ENCODE measurements at regions not wholly inside any gene's neighbourhood (a gene's known extent, or its start where the extent isn't known, plus 50 kb on each side); places are given as distances from the start of the nearest gene placed in this dataset.

GRCh38 chr4:30181512-30181911 is 538.7 kb upstream of the PCDH7 start:
- Histone ChIP-seq H3K4me1 (no peaks in the 10 kb centered on the region), H3K36me3 (replicated peaks in 1 of 2; ENCODE audit: insufficient read depth in 1 of 2, low read depth in 2 of 2) (no peaks in the 10 kb centered on the region), H3K27me3 (no peaks in the 10 kb centered on the region), H3K4me3 (no peak overlapping the region), H3K9me3 (no peaks in the 10 kb centered on the region), H3K27ac (no peak overlapping the region)
- TF ChIP-seq POLR2A (IDR thresholded peaks at IDR 0.05) (no peak), CTCF (IDR thresholded peaks at IDR 0.05) (no peak)
- ATAC-seq (no peak), DNase-seq (no peak)
- intact Hi-C loops (cut with DNase I): no loop called here
- 73% methylated on average over 4 of the region's 4 CpGs for WGBS, 2 donors

GRCh38 chr4:30181918-30182317 is 538.3 kb upstream of the PCDH7 start:
- no peak for DNase-seq
- 42 to 43% methylated on average over 2 of the region's 2 CpGs for WGBS, 2 donors
- no peaks in the 10 kb centered on the region for H3K27me3 ChIP-seq
- H3K9me3 ChIP-seq: no peaks in the 10 kb centered on the region
- no peak overlapping the region for H3K27ac ChIP-seq
- H3K36me3 ChIP-seq (replicated peaks in 1 of 2; ENCODE audit: insufficient read depth in 1 of 2, low read depth in 2 of 2): no peaks in the 10 kb centered on the region
- no peak for TF ChIP-seq POLR2A (IDR thresholded peaks at IDR 0.05)
- no peak for TF ChIP-seq CTCF (IDR thresholded peaks at IDR 0.05)
- ATAC-seq: no peak
- no peak overlapping the region for H3K4me3 ChIP-seq
- H3K4me1 ChIP-seq: no peaks in the 10 kb centered on the region
- intact Hi-C loops (cut with DNase I): no loop called here

GRCh38 chr4:30182786-30183185 is 537.4 kb upstream of the PCDH7 start:
- Histone ChIP-seq H3K27me3 (no peaks in the 10 kb centered on the region), H3K9me3 (no peaks in the 10 kb centered on the region), H3K36me3 (replicated peaks in 1 of 2; ENCODE audit: insufficient read depth in 1 of 2, low read depth in 2 of 2) (no peaks in the 10 kb centered on the region), H3K4me3 (no peak overlapping the region), H3K27ac (no peak overlapping the region), H3K4me1 (no peaks in the 10 kb centered on the region)
- TF ChIP-seq POLR2A (IDR thresholded peaks at IDR 0.05) (no peak), CTCF (IDR thresholded peaks at IDR 0.05) (no peak)
- intact Hi-C loops (cut with DNase I): no loop called here
- ATAC-seq (no peak), DNase-seq (no peak)
- 60 to 76% methylated on average over 2 of the region's 2 CpGs for WGBS, 2 donors

GRCh38 chr4:30191902-30192301 is 528.3 kb upstream of the PCDH7 start:
- DNase-seq (no peak), ATAC-seq (no peak)
- TF ChIP-seq POLR2A (IDR thresholded peaks at IDR 0.05) (no peak), CTCF (IDR thresholded peaks at IDR 0.05) (no peak)
- Histone ChIP-seq H3K4me1 (no peaks in the 10 kb centered on the region), H3K27me3 (no peaks in the 10 kb centered on the region), H3K27ac (no peak overlapping the region), H3K9me3 (no peaks in the 10 kb centered on the region), H3K36me3 (replicated peaks in 1 of 2; ENCODE audit: insufficient read depth in 1 of 2, low read depth in 2 of 2) (no peaks in the 10 kb centered on the region), H3K4me3 (no peak overlapping the region)
- intact Hi-C loops (cut with DNase I): no loop called here

DNA sequence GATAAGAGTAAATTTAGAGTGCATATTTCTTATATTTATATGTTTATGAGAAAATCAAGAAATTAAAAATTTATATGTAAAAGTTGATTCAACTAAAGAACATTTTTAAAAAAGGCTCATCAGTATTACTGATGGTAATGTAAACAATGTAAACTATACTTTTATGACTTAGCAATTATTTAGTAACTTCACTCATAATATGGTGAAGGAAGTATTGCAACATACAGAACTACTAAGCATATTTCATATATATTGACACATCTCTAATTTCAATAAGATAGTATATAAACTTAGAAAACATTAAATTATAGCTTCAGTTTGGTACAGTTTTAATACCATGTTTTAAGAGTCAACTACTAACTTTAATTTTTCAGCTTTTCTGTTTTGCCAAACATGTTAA is 512.8 kb upstream of the PCDH7 start:
- H3K36me3 ChIP-seq (replicated peaks in 1 of 2; ENCODE audit: insufficient read depth in 1 of 2, low read depth in 2 of 2): no peaks in the 10 kb centered on the region
- TF ChIP-seq POLR2A (IDR thresholded peaks at IDR 0.05) (no peak), CTCF (IDR thresholded peaks at IDR 0.05) (no peak)
- ATAC-seq (no peak), DNase-seq (no peak)
- intact Hi-C loops (cut with DNase I): no loop called here
- no peaks in the 10 kb centered on the region for H3K9me3 ChIP-seq
- H3K27me3 ChIP-seq: no peaks in the 10 kb centered on the region
- no peaks in the 10 kb centered on the region for H3K4me1 ChIP-seq
- no peak overlapping the region for H3K27ac ChIP-seq
- H3K4me3 ChIP-seq: no peak overlapping the region

All from body of pancreas (tissue), 4 donors.